Ovary (tissue), 3 donors: ENCODE measurements at regions not wholly inside any gene's neighbourhood (a gene's known extent, or its start where the extent isn't known, plus 50 kb on each side); places are given as distances from the start of the nearest gene placed in this dataset.

ENCODE experiments used
- POLR2A ChIP-seq: fragments of 450-650 bp; IDR thresholded peaks from one replicate; pipeline ENCODE4 v1.6.1; 2017; ENCODE audit warnings: antibody characterized with exemption, mild to moderate bottlenecking, moderate library complexity
- TF ChIP-seq, protein P1 (sequence below), 3 donors: fragments of 450-650 bp in 2 of 3; fragments of 200-600 bp in 1 of 3; IDR thresholded peaks; one replicate each; pipeline versions ENCODE4 v1.5.1 to v1.8.0; 2016 to 2022; ENCODE audit warnings: antibody characterized with exemption in 3 of 3, mild to moderate bottlenecking in 1 of 3
- donor health status: DM: no; HTN: no; CAD: no.

DNA sequence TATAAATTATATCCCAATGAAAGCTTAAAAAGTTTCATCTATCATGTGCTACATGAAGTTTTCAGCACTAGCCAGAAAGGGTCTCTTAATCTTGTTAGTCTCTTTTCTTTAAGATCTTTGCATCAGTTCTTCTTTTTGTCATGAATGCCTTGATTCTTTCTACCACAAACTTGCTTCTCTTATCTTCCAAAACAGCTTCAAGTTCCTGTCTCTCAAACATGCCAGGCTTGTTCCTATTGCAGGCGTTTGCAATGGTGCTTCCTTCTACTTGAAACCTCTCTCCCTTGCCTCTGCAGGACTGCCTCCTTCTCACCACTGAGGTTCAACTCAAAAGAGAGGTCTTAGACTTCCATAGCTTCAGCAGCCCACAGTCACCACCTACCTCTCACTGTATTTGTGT lies 104.3 kb upstream of the FRMD4B start:
- TF ChIP-seq, protein P1, sequence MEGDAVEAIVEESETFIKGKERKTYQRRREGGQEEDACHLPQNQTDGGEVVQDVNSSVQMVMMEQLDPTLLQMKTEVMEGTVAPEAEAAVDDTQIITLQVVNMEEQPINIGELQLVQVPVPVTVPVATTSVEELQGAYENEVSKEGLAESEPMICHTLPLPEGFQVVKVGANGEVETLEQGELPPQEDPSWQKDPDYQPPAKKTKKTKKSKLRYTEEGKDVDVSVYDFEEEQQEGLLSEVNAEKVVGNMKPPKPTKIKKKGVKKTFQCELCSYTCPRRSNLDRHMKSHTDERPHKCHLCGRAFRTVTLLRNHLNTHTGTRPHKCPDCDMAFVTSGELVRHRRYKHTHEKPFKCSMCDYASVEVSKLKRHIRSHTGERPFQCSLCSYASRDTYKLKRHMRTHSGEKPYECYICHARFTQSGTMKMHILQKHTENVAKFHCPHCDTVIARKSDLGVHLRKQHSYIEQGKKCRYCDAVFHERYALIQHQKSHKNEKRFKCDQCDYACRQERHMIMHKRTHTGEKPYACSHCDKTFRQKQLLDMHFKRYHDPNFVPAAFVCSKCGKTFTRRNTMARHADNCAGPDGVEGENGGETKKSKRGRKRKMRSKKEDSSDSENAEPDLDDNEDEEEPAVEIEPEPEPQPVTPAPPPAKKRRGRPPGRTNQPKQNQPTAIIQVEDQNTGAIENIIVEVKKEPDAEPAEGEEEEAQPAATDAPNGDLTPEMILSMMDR (IDR thresholded peaks at IDR 0.05): no peak
- no peak for TF ChIP-seq POLR2A
